ENCODE measurements at regions not wholly inside any gene's neighbourhood (a gene's known extent, or its start where the extent isn't known, plus 50 kb on each side); places are given as distances from the start of the nearest gene placed in this dataset.

DNA sequence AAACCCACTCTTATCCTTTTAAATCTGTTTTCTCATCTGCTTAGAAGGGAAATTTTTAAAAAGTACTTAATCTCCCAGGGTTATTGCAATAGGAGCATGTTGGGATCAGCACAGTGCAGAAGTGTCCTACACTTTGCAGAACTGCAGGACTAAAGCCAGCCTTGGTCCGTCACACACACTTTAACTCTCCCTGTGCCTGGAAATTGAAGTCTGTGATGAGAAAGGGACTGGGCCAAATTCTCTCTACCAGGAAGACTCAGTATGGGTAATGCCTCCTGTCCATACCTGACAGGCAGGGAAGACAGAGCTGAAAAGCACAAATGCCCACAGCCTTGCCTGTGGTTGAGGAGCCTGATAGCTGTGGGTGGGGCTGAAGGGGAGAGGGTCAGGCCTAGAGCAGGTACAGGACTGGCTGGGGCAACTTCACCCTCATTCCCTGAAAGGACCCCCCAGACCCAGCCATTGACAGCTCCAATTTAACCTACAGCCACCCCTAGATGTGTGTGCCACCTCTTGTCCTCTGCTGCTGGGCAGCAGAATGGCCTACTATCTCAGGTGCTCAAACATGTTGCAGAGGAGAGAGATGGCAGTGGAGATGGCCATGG, 377.2 kb upstream of the KLHL29 start:
- 93% methylated on average over 1 of the region's 1 CpG for WGBS
- no peaks in the 10 kb centered on the region for H3K4me1 ChIP-seq (ENCODE audit: insufficient read depth)
- no peak overlapping the region for H3K27ac ChIP-seq (ENCODE audit: low read depth)
- no peak overlapping the region for H3K4me3 ChIP-seq (ENCODE audit: low read depth, low read length)
- H3K36me3 ChIP-seq (ENCODE audit: insufficient read depth): no peaks in the 10 kb centered on the region
- DNase-seq (ENCODE audit: extremely low spot score): no peak

DNA sequence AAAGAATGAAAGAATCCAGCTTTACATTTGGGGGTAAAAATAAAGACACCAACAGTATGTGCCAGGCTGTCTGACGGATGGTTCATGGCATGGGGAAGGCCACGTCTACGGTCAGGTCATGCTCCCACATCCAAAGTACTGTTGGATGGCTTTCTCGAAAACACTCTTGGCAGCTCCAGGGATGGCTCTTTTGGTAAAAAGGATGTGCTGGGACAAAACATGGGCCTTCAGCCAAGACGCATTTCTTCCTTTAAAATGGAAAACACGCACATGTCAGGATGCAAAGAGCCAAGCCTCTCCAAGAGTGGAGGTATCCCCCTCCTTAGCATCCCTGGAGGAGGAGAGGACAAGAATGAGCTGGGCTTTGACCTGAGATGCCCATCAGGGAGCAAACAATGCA, 376.5 kb upstream of the KLHL29 start:
- Histone ChIP-seq H3K36me3 (ENCODE audit: insufficient read depth) (no peaks in the 10 kb centered on the region), H3K4me1 (ENCODE audit: insufficient read depth) (no peaks in the 10 kb centered on the region), H3K27ac (ENCODE audit: low read depth) (no peak overlapping the region), H3K4me3 (ENCODE audit: low read depth, low read length) (no peak overlapping the region)
- 72% methylated on average over 6 of the region's 6 CpGs for WGBS
- DNase-seq (ENCODE audit: extremely low spot score): peak; percentile 26

DNA sequence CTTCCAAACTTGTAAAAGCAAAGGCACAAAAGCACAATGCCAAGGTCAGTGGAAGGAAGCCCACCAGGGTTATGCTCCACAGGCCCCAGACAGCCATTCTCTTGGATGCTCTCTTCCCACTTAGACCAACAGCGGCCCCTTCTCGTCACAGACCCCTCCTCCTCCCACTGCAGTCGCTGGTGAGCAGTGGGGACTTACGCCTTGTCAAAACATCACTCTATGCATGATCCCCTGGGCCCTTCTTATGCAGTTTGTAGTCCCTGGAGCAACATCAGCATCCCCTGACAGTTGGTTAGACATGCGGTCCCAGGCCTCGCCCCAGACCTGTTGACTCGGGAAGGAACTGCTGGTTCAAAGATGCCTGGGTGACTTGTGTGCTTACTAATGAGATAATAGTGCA, 376.0 kb upstream of the KLHL29 start:
- Histone ChIP-seq H3K4me3 (ENCODE audit: low read depth, low read length) (no peak overlapping the region), H3K36me3 (ENCODE audit: insufficient read depth) (no peaks in the 10 kb centered on the region), H3K4me1 (ENCODE audit: insufficient read depth) (no peaks in the 10 kb centered on the region), H3K27ac (ENCODE audit: low read depth) (no peak overlapping the region)
- no peak for DNase-seq (ENCODE audit: extremely low spot score)
- 95% methylated on average over 7 of the region's 7 CpGs for WGBS

DNA sequence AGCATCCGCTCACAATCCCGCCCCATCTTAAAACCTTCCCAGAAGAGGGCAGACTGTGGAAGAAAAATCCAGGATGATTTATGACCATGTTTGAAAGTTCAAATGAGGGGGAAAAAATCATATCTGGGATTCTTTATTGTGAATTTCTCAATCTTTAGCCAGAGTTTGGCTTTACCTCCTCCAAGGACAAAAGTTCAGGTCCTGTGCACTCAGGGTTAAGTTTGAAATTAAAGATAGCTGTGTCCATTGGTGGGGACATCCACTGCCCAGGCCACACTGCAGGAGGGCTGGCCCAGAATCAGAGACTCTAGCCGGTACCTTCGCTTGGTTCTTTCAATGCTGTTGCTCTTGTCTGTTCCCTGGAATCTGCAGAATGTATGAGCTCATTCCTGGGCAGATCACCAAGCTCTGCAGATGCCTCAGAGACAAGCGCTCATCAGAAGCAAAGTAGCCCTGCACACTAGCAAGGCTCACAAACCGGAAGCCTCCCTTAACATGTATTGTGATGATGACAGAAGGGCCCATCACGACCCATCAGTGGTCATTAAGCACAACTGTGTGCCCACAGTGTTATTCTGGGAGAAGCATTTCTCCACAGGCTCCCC, 375.3 kb upstream of the KLHL29 start:
- peak; percentile 33 for DNase-seq (ENCODE audit: extremely low spot score)
- WGBS: 38% methylated on average over 7 of the region's 7 CpGs
- Histone ChIP-seq H3K4me1 (ENCODE audit: insufficient read depth) (no peaks in the 10 kb centered on the region), H3K4me3 (ENCODE audit: low read depth, low read length) (no peak overlapping the region), H3K36me3 (ENCODE audit: insufficient read depth) (no peaks in the 10 kb centered on the region), H3K27ac (ENCODE audit: low read depth) (no peak overlapping the region)

DNA sequence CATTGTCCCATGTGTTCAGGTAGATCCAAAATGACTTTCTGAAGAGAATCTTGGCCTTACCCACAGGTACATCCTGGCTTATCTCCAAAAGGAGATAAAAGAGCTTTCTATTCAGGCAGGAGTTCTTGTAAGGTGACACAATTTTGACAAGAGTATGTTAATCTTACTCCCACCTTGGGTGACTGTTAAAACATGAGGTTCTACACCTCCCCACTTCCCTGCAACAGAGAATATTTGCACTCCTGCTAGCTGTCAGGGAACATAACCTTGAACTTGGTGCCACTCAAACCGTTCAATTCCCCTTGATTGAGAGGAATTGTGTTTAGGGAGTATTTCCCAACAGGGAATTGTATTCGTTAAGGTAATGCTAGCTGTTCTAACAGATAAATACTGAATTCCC, 372.5 kb upstream of the KLHL29 start:
- WGBS: 88% methylated on average over 2 of the region's 2 CpGs
- no peaks in the 10 kb centered on the region for H3K4me1 ChIP-seq (ENCODE audit: insufficient read depth)
- no peak for DNase-seq (ENCODE audit: extremely low spot score)
- no peak overlapping the region for H3K27ac ChIP-seq (ENCODE audit: low read depth)
- H3K4me3 ChIP-seq (ENCODE audit: low read depth, low read length): no peak overlapping the region
- H3K36me3 ChIP-seq (ENCODE audit: insufficient read depth): no peaks in the 10 kb centered on the region

DNA sequence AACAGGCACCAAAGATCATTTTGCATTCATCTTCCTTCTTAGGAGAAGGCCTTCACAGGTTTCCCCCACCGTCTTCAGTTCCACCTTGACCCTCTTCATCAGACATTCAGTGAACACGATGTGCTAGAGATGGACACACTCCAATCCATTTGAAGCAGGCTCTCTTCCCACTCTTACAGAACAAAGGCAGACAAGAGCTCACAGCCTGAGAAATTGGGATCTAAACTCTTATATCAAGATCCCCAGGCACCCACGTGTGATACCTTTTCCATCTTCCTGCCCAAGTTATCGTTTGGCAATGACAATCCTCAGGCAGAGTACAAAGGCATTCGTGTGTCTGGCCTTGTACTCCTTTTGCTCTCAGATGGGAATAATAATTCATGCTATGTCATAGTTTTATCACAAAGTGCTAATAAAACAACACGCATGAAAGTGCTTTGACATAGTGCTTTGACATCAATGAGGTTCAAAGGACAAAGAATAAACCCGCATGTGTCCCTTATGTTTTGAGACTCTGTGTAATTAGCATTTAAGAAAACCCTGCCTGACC, 369.3 kb upstream of the KLHL29 start:
- 88% methylated on average over 7 of the region's 7 CpGs for WGBS
- DNase-seq (ENCODE audit: extremely low spot score): no peak
- Histone ChIP-seq H3K36me3 (ENCODE audit: insufficient read depth) (no peaks in the 10 kb centered on the region), H3K4me3 (ENCODE audit: low read depth, low read length) (no peak overlapping the region), H3K4me1 (ENCODE audit: insufficient read depth) (no peaks in the 10 kb centered on the region), H3K27ac (ENCODE audit: low read depth) (no peak overlapping the region)

DNA sequence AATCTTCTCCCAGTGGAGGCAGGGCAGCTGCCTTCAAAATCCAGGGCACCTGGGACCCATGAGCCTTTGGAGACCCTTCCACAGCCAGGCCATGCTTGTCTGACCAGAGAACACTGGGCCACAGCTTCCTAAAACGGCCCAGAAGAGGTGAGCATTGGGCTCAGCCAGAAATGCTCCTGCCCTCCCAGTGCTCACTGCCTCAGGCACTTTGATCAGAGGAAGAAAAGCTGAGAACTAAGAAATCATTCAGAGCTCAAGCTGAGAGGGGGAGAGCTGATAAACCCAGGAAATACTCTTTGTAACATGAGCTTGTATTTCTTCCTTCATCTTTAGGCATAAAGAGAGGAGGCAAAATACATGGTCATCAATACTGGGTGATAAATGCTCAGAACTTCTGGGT, 365.5 kb upstream of the KLHL29 start:
- DNase-seq (ENCODE audit: extremely low spot score): no peak
- H3K4me3 ChIP-seq (ENCODE audit: low read depth, low read length): no peak overlapping the region
- H3K27ac ChIP-seq (ENCODE audit: low read depth): no peak overlapping the region
- H3K36me3 ChIP-seq (ENCODE audit: insufficient read depth): no peaks in the 10 kb centered on the region
- H3K4me1 ChIP-seq (ENCODE audit: insufficient read depth): no peaks in the 10 kb centered on the region
- WGBS: 30% methylated on average over 1 of the region's 1 CpG

DNA sequence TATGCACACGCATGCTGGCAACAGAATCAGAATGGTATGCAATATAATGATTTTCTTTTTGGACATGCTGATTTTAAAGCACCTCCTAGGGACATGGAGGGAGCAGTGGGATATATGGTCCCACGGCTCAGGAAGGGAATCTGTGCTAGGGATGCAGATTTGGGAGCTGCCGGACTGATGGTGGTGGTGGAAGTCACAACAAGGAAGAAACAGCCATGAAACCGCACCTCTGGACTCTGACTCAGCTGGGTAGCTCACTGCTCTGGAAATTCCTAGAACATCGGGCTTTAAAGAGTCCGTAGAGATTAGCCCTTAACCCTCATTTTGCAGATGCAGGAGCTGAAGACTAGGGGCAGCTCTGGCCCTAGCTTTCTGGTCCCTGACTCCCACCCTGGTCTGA, 364.3 kb upstream of the KLHL29 start:
- H3K27ac ChIP-seq (ENCODE audit: low read depth): no peak overlapping the region
- no peak for DNase-seq (ENCODE audit: extremely low spot score)
- H3K4me1 ChIP-seq (ENCODE audit: insufficient read depth): no peaks in the 10 kb centered on the region
- H3K4me3 ChIP-seq (ENCODE audit: low read depth, low read length): no peak overlapping the region
- 76% methylated on average over 6 of the region's 6 CpGs for WGBS
- H3K36me3 ChIP-seq (ENCODE audit: insufficient read depth): no peaks in the 10 kb centered on the region

DNA sequence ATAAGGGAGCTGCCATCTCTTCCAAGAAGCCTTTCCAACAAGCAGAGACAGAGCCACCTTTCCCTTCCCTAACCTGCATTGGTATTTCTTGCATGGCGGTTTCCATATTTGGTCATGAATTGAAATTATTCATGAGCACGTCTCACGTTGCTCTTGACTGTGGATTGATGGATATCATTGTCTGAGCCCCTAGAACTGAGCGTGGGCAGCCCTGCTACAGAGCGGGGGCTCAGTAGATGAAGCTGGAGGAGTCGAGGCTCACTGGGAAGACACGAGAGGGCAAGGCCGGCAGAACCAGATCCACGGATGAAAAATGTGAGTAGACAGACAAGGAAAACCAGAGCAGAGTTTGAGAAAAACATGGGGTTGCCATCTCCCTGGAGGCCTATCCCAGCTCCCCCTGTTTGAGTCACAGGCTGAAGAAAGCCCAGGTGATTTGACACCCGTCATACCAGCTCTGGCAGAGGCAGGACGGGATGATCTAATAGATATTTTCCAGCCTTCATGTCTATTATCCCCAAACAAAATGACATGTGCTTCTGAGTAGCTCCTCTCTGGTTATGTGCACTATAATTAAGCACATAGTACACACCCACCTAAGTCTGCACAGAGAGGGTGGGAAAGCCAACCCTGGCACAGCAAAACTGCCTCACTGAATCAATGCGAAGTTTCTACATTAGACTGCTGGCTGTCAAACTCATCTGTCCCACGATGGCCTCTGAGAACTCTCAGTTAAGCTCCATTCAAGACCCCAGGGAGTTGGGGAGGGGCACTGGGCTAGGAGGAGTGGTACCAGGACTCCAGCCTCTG, 363.5 kb upstream of the KLHL29 start:
- 90% methylated on average over 13 of the region's 13 CpGs for WGBS
- no peak overlapping the region for H3K27ac ChIP-seq (ENCODE audit: low read depth)
- no peaks in the 10 kb centered on the region for H3K36me3 ChIP-seq (ENCODE audit: insufficient read depth)
- no peak for DNase-seq (ENCODE audit: extremely low spot score)
- H3K4me1 ChIP-seq (ENCODE audit: insufficient read depth): no peaks in the 10 kb centered on the region
- H3K4me3 ChIP-seq (ENCODE audit: low read depth, low read length): no peak overlapping the region

DNA sequence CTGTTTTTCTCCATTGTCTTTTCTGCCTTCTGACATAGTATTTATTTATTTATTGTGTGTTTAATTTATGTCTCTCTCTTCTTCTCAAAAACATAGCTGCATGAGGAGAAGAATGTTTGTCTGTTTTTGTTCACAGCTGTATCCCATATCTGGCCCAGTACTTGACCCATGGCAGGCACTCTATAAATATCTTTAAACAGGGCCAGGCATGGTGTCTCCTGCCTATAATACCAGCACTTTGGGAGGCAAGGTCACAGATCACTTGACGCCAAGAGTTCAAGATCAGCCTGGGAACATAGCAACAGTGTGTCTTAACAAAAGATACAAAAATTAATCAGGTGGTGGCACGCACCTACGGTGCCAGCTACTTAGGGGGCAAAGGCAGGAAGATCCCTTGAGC, 361.3 kb upstream of the KLHL29 start:
- H3K36me3 ChIP-seq (ENCODE audit: insufficient read depth): no peaks in the 10 kb centered on the region
- no peak overlapping the region for H3K4me3 ChIP-seq (ENCODE audit: low read depth, low read length)
- WGBS: 66% methylated on average over 3 of the region's 3 CpGs
- no peak overlapping the region for H3K27ac ChIP-seq (ENCODE audit: low read depth)
- no peak for DNase-seq (ENCODE audit: extremely low spot score)
- no peaks in the 10 kb centered on the region for H3K4me1 ChIP-seq (ENCODE audit: insufficient read depth)

DNA sequence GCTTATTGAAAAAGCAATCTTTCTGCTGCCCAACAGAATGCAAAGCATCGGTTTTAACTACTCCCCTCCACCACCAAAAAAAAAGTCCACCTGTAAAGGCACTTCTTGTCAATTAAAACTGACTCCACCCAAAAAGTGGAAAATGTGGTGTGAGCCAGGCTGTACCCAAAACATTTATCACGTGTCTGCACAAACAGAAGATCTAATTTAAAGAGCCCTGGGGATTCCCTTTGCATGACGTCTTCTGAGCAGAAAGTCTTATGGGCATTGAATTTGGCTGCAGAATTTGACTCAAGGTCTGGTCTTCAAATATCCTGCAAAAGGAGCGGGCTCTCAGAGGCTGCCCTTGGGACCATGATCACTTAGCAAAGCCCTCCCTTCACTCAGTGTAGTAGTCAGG, 358.3 kb upstream of the KLHL29 start:
- H3K4me1 ChIP-seq (ENCODE audit: insufficient read depth): no peaks in the 10 kb centered on the region
- H3K27ac ChIP-seq (ENCODE audit: low read depth): no peak overlapping the region
- no peak overlapping the region for H3K4me3 ChIP-seq (ENCODE audit: low read depth, low read length)
- DNase-seq (ENCODE audit: extremely low spot score): no peak
- WGBS: 92% methylated on average over 4 of the region's 4 CpGs
- no peaks in the 10 kb centered on the region for H3K36me3 ChIP-seq (ENCODE audit: insufficient read depth)

DNA sequence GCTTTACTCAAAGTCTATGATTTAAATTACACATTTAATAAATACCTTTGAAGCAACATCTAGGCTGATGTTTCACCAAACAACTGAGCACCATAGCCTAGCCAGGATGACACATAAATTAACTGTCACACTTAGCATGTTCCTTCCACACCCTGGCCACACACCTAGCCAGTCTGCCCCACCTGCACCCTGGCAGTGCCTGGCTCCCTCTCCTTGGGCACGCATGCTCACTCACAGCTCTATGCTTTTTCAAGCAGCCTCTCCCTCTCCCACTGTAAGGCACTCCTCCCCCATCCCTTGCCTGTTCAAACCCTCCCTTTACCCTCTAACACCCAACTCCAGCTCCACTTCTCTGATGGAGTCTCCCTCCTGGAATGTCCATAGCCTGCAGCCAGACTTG, 357.6 kb upstream of the KLHL29 start:
- DNase-seq (ENCODE audit: extremely low spot score): no peak
- H3K4me1 ChIP-seq (ENCODE audit: insufficient read depth): no peaks in the 10 kb centered on the region
- no peak overlapping the region for H3K27ac ChIP-seq (ENCODE audit: low read depth)
- H3K36me3 ChIP-seq (ENCODE audit: insufficient read depth): no peaks in the 10 kb centered on the region
- H3K4me3 ChIP-seq (ENCODE audit: low read depth, low read length): no peak overlapping the region
- 81% methylated on average over 1 of the region's 1 CpG for WGBS

DNA sequence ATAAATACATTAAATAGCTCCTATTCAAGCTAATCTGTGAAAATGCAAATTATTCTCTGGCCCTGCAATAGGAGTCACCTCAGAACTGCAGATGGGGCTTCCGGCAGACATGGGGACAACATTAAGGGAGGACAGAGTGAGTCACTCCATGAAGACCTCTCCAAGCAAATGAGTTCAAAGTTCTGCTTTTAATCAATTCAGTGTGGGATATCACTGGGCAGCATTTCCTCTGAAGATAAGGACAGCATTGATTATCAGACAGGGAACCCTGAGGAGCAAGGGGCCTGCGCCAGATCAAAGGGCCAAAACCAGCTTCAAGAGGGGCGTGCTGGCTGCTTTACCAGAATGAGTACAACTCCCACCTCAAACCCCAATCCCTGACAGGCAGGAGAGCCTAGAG, 356.9 kb upstream of the KLHL29 start:
- WGBS: 88% methylated on average over 3 of the region's 3 CpGs
- DNase-seq (ENCODE audit: extremely low spot score): no peak
- H3K4me3 ChIP-seq (ENCODE audit: low read depth, low read length): no peak overlapping the region

DNA sequence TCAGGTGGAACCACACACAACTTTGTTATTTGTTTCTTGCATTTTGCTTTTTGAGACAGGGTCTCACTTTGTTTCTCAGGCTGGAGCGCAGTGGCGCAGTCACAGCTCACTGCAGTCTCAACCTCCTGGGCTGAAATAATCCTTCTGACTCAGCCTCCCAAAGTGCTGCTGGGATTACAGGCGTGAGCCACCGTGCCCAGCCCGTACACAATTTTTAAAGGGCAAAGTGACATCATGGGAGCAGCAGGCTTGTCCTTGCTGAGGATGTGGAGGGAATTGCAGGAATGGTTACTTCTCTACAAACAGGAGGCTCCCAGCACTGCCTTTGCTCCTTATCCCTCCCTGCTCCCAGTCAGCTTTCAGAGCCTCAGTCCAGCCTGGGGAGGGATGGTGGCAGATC, 355.9 kb upstream of the KLHL29 start:
- Histone ChIP-seq H3K4me1 (ENCODE audit: insufficient read depth) (no peaks in the 10 kb centered on the region), H3K27ac (ENCODE audit: low read depth) (no peak overlapping the region), H3K4me3 (ENCODE audit: low read depth, low read length) (no peak overlapping the region), H3K36me3 (ENCODE audit: insufficient read depth) (no peaks in the 10 kb centered on the region)
- 72% methylated on average over 5 of the region's 5 CpGs for WGBS
- DNase-seq (ENCODE audit: extremely low spot score): no peak

More for the DNA sequence above, 356.9 kb upstream of the KLHL29 start:
- H3K27ac ChIP-seq (ENCODE audit: low read depth): no peak overlapping the region
- H3K36me3 ChIP-seq (ENCODE audit: insufficient read depth): no peaks in the 10 kb centered on the region
- H3K4me1 ChIP-seq (ENCODE audit: insufficient read depth): no peaks in the 10 kb centered on the region

All from urinary bladder (tissue), 3 donors.